ENCODE measurements at regions not wholly inside any gene's neighbourhood (a gene's known extent, or its start where the extent isn't known, plus 50 kb on each side); places are given as distances from the start of the nearest gene placed in this dataset.

DNA sequence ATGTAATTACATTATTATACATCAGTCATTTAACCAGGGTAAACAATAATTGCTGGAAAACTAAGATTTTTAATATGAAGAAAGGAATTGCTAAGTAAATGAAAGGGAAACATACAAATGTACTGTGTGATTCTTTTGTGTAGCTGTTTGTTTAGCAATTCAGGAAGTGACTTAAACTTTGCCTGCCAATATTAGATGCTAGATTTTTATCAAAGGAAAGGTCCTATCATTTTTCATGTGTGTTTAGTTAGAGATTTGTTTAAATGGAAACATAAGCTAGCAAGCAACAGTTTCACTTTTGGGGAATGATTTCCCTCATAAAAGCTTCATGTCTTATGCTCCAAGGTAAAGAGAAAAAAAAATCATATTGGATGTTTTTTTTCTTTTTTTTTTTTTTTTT lies 95.1 kb upstream of the LIMCH1 start:
- Histone ChIP-seq H3K9me3 (no peaks in the 10 kb centered on the region), H3K27me3 (no peaks in the 10 kb centered on the region), H3K36me3 (ENCODE audit: low read depth, missing control alignments) (no peaks in the 10 kb centered on the region), H3K27ac (no peak overlapping the region), H3K4me1 (no peaks in the 10 kb centered on the region), H3K4me3 (no peak overlapping the region)
- no peak for TF ChIP-seq POLR2A (IDR thresholded peaks at IDR 0.05)
- TF ChIP-seq, protein P1, sequence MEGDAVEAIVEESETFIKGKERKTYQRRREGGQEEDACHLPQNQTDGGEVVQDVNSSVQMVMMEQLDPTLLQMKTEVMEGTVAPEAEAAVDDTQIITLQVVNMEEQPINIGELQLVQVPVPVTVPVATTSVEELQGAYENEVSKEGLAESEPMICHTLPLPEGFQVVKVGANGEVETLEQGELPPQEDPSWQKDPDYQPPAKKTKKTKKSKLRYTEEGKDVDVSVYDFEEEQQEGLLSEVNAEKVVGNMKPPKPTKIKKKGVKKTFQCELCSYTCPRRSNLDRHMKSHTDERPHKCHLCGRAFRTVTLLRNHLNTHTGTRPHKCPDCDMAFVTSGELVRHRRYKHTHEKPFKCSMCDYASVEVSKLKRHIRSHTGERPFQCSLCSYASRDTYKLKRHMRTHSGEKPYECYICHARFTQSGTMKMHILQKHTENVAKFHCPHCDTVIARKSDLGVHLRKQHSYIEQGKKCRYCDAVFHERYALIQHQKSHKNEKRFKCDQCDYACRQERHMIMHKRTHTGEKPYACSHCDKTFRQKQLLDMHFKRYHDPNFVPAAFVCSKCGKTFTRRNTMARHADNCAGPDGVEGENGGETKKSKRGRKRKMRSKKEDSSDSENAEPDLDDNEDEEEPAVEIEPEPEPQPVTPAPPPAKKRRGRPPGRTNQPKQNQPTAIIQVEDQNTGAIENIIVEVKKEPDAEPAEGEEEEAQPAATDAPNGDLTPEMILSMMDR (IDR thresholded peaks at IDR 0.05), result no peak
- intact Hi-C loops (cut with DNase I; ENCODE audit: low total_unique reads), result no loop called here
- no peak for DNase-seq

DNA sequence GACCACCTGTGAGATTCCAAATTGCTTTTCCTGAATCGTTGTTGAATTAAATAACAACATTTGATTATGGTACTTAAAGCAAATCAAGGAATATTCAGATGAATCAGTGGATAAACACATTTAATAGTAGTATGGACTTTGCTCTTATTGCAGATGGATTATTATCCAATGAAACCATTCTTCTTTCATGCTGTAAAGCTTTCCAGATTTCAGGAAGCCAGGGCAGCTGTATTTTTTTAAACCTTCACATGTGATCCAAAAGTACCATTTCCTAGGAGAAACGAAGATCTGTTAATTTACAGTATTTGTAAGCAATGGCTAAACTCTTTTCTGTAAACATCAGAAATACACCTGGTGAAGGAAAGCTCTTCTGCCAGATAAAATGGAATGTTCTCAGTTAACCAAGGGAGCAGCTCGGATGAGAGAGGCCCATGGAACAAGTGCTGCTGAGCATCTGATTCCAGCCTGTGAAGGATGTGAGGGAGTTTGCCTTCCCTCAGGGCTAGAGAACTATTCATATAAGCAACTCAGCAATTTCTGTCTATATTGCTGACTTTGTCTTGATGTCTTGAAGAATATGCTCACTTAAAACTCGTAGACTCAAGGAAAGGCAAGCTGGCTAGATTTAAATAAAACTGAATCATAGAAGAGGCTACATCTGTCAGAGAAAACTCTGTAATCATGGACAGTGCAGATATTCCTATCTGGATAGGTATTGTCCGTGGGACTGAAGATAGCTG lies 94.4 kb upstream of the LIMCH1 start:
- 76 to 78% methylated on average over 5 of the region's 5 CpGs for WGBS, 2 donors
- H3K27me3 ChIP-seq, result no peaks in the 10 kb centered on the region
- H3K36me3 ChIP-seq (ENCODE audit: low read depth, missing control alignments), result no peaks in the 10 kb centered on the region
- intact Hi-C loops (cut with DNase I; ENCODE audit: low total_unique reads), result no loop called here
- no peaks in the 10 kb centered on the region for H3K4me1 ChIP-seq
- no peak for DNase-seq
- TF ChIP-seq, protein P1 (IDR thresholded peaks at IDR 0.05), result no peak
- TF ChIP-seq POLR2A (IDR thresholded peaks at IDR 0.05), result no peak
- H3K27ac ChIP-seq, result no peak overlapping the region
- H3K9me3 ChIP-seq, result no peaks in the 10 kb centered on the region
- no peak overlapping the region for H3K4me3 ChIP-seq

DNA sequence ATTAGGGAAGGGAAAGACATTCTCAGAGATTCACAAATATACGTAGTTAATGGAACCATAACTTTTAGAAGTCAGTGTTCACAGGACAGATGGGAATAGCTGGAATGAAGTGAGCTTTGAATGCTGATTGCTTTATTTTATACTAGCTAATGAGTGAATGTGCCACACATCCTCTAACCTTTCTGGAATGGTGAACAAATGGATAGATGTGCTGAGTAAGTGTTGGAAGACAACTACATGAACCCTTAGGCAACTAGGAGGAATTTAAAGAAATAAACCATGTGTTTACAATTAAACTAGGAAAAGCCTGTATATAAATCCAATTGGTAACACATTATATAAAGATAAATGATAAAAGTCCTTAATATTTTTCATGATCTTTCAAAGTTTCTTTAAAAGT lies 91.6 kb upstream of the LIMCH1 start:
- 89 to 97% methylated on average over 1 of the region's 1 CpG for WGBS, 2 donors
- intact Hi-C loops (cut with DNase I; ENCODE audit: low total_unique reads), result no loop called here
- no peak for TF ChIP-seq POLR2A (IDR thresholded peaks at IDR 0.05)
- TF ChIP-seq, protein P1 (IDR thresholded peaks at IDR 0.05), result no peak
- Histone ChIP-seq H3K9me3 (no peaks in the 10 kb centered on the region), H3K4me3 (no peak overlapping the region), H3K27me3 (no peaks in the 10 kb centered on the region), H3K27ac (no peak overlapping the region), H3K36me3 (ENCODE audit: low read depth, missing control alignments) (no peaks in the 10 kb centered on the region), H3K4me1 (no peaks in the 10 kb centered on the region)
- no peak for DNase-seq

DNA sequence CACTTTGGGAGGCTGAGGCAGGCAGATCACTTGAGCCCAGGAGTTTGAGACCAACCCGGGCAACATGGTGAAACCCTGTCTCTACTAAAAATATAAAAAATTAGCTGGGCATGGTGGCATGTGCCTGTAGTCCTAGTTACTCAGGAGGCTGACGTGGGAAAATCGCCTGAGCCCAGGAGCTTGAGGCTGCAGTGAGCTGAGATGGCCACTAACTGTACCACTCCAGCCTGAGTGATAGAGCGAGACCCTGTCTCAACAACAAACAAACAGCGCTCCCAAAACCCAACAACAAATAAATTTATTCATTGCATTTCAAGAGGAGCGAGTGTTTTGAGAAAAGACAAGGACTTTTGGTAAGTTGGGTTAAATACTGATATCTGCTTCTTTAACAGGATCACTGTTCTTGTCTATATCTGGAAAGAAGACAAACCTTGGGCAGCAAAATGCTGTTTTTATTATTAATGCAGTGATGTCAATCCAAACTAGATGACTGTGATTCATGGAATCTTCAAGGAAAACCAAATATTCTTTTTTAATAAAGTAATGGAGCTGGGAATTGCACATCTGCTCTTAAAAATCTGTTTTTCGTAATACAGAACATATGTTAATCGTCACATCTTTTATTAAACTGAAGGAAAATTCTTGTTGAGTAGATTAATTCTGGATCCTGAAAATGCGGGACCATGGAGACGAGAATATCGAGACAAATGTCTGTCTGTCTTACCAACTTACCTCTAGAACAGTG lies 90.8 kb upstream of the LIMCH1 start:
- 96% methylated on average over 11 of the region's 11 CpGs for WGBS, 2 donors
- TF ChIP-seq POLR2A (IDR thresholded peaks at IDR 0.05), result no peak
- TF ChIP-seq, protein P1 (IDR thresholded peaks at IDR 0.05), result no peak
- H3K36me3 ChIP-seq (ENCODE audit: low read depth, missing control alignments), result no peaks in the 10 kb centered on the region

More for the DNA sequence above, 90.8 kb upstream of the LIMCH1 start:
- Histone ChIP-seq H3K4me3 (no peak overlapping the region), H3K4me1 (no peaks in the 10 kb centered on the region), H3K9me3 (no peaks in the 10 kb centered on the region), H3K27ac (no peak overlapping the region), H3K27me3 (no peaks in the 10 kb centered on the region)
- intact Hi-C loops (cut with DNase I; ENCODE audit: low total_unique reads), result no loop called here
- no peak for DNase-seq
